ENCODE measurements at regions not wholly inside any gene's neighbourhood (a gene's known extent, or its start where the extent isn't known, plus 50 kb on each side); places are given as distances from the start of the nearest gene placed in this dataset.
A peak's percentile ranks its signal among the peaks of the same experiment; 100 is the strongest.

- intact Hi-C loops (cut with micrococcal nuclease), result no loop called here
- Mint-ChIP-seq H3K27ac (peak overlapping the region in 1 of 2 donors; percentile 49), H3K36me3 (no peaks in the 10 kb centered on the region)
These were observed 111.2 kb downstream of the LRRC70 start for GRCh38 chr5:62689599-62690368.

GRCh38 chr5:62686692-62687091 is 108.1 kb downstream of the LRRC70 start:
- Histone ChIP-seq H3K36me3 (ENCODE audit: control insufficient read depth, insufficient read depth, low read length) (no peaks in the 10 kb centered on the region), H3K4me3 (ENCODE audit: low read length) (no peak overlapping the region), H3K27me3 (ENCODE audit: control insufficient read depth, insufficient read depth, low read length) (no peaks in the 10 kb centered on the region), H3K4me1 (ENCODE audit: control insufficient read depth, insufficient read depth, low read length) (peaks cover 9% of the 10 kb centered on the region), H3K27ac (ENCODE audit: low read length) (no peak overlapping the region), H3K9me3 (ENCODE audit: control insufficient read depth, insufficient read depth, low read length) (no peaks in the 10 kb centered on the region)
- WGBS (ENCODE audit: insufficient coverage), result 90% methylated on average over 1 of the region's 1 CpG
- Mint-ChIP-seq H3K27me3 (ENCODE audit: low read depth in 2 of 2) (no peaks in the 10 kb centered on the region), H3K4me3 (no peak overlapping the region), H3K27ac (no peak overlapping the region), H3K4me1 (peaks cover 0 to 10% of the 10 kb centered on the region in 2 donors), H3K36me3 (no peaks in the 10 kb centered on the region), H3K9me3 (no peaks in the 10 kb centered on the region)
- TF ChIP-seq, protein P1, sequence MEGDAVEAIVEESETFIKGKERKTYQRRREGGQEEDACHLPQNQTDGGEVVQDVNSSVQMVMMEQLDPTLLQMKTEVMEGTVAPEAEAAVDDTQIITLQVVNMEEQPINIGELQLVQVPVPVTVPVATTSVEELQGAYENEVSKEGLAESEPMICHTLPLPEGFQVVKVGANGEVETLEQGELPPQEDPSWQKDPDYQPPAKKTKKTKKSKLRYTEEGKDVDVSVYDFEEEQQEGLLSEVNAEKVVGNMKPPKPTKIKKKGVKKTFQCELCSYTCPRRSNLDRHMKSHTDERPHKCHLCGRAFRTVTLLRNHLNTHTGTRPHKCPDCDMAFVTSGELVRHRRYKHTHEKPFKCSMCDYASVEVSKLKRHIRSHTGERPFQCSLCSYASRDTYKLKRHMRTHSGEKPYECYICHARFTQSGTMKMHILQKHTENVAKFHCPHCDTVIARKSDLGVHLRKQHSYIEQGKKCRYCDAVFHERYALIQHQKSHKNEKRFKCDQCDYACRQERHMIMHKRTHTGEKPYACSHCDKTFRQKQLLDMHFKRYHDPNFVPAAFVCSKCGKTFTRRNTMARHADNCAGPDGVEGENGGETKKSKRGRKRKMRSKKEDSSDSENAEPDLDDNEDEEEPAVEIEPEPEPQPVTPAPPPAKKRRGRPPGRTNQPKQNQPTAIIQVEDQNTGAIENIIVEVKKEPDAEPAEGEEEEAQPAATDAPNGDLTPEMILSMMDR (IDR thresholded peaks at IDR 0.05), result no peak
- intact Hi-C loops (cut with micrococcal nuclease), result no loop called here
- DNase-seq (no peak), ATAC-seq (no peak)

More at GRCh38 chr5:62689599-62690368, 111.2 kb downstream of the LRRC70 start:
- Histone ChIP-seq H3K27me3 (ENCODE audit: control insufficient read depth, insufficient read depth, low read length) (no peaks in the 10 kb centered on the region), H3K9me3 (ENCODE audit: control insufficient read depth, insufficient read depth, low read length) (no peaks in the 10 kb centered on the region), H3K4me1 (ENCODE audit: control insufficient read depth, insufficient read depth, low read length) (peaks cover 9% of the 10 kb centered on the region), H3K4me3 (ENCODE audit: low read length) (no peak overlapping the region), H3K36me3 (ENCODE audit: control insufficient read depth, insufficient read depth, low read length) (no peaks in the 10 kb centered on the region), H3K27ac (ENCODE audit: low read length) (no peak overlapping the region)
- H3K9me3 Mint-ChIP-seq, result no peaks in the 10 kb centered on the region
- no peak overlapping the region for H3K4me3 Mint-ChIP-seq
- no peak for ATAC-seq
- H3K4me1 Mint-ChIP-seq, result peaks cover 0 to 10% of the 10 kb centered on the region in 2 donors
- 66% methylated on average over 9 of the region's 9 CpGs for WGBS (ENCODE audit: insufficient coverage)
- DNase-seq, result no peak
- TF ChIP-seq, protein P1 (IDR thresholded peaks at IDR 0.05), result no peak
- H3K27me3 Mint-ChIP-seq (ENCODE audit: low read depth in 2 of 2), result no peaks in the 10 kb centered on the region

DNA sequence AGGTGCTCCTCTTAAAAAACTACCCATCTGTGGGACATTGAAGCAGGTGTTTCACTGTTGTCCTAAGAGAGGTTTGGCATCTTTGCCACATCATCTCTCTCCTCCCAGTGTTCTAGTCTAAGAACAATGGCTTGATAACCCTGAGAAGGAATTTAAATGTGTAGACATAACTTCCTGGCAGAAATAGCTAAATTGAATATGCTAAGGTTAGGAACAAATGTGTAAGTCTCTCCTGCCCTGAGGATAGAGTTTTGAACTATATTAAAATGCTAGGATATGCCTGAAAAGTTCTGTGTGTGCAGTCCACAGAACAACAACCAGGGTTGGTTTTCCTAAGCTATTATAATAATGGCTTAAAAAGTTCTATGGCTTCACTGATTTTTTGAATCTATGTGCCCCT is 106.6 kb downstream of the LRRC70 start:
- no peaks in the 10 kb centered on the region for H3K36me3 ChIP-seq (ENCODE audit: control insufficient read depth, insufficient read depth, low read length)
- no peaks in the 10 kb centered on the region for H3K27me3 Mint-ChIP-seq (ENCODE audit: low read depth in 2 of 2)
- no peak for ATAC-seq
- no peaks in the 10 kb centered on the region for H3K27me3 ChIP-seq (ENCODE audit: control insufficient read depth, insufficient read depth, low read length)
- H3K9me3 ChIP-seq (ENCODE audit: control insufficient read depth, insufficient read depth, low read length), result no peaks in the 10 kb centered on the region
- H3K4me1 Mint-ChIP-seq, result peaks cover 0 to 6% of the 10 kb centered on the region in 2 donors
- no peak overlapping the region for H3K4me3 ChIP-seq (ENCODE audit: low read length)
- TF ChIP-seq, protein P1 (IDR thresholded peaks at IDR 0.05), result no peak
- DNase-seq, result no peak
- no peaks in the 10 kb centered on the region for H3K9me3 Mint-ChIP-seq
- H3K27ac Mint-ChIP-seq, result no peak overlapping the region
- peaks cover 4% of the 10 kb centered on the region for H3K4me1 ChIP-seq (ENCODE audit: control insufficient read depth, insufficient read depth, low read length)
- no peak overlapping the region for H3K27ac ChIP-seq (ENCODE audit: low read length)
- no peak overlapping the region for H3K4me3 Mint-ChIP-seq
- intact Hi-C loops (cut with micrococcal nuclease), result no loop called here
- no peaks in the 10 kb centered on the region for H3K36me3 Mint-ChIP-seq

DNA sequence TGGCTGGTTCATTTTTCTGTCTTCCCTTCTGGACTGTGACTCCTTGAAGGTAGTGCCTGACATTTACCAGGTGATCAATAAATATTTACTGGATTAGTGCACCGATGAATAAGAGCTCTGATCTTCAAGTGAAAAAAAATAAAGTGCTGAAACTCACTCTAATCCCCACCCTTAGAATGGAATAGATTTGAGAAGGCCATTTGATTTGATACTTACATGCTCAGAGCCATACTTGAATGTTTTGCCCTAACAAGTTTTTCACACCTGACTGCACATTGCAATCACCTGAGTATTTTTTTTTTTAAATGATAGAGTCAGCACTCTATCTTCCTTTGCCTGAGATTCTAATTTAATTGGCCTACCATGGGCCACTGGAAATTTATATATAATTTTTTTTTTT is 105.7 kb downstream of the LRRC70 start:
- Histone ChIP-seq H3K9me3 (ENCODE audit: control insufficient read depth, insufficient read depth, low read length) (no peaks in the 10 kb centered on the region), H3K36me3 (ENCODE audit: control insufficient read depth, insufficient read depth, low read length) (no peaks in the 10 kb centered on the region), H3K27ac (ENCODE audit: low read length) (no peak overlapping the region), H3K4me3 (ENCODE audit: low read length) (no peak overlapping the region), H3K27me3 (ENCODE audit: control insufficient read depth, insufficient read depth, low read length) (no peaks in the 10 kb centered on the region), H3K4me1 (ENCODE audit: control insufficient read depth, insufficient read depth, low read length) (no peaks in the 10 kb centered on the region)
- intact Hi-C loops (cut with micrococcal nuclease), result no loop called here
- no peaks in the 10 kb centered on the region for H3K27me3 Mint-ChIP-seq (ENCODE audit: low read depth in 2 of 2)
- H3K36me3 Mint-ChIP-seq, result no peaks in the 10 kb centered on the region
- DNase-seq (no peak), ATAC-seq (no peak)
- no peak overlapping the region for H3K27ac Mint-ChIP-seq
- TF ChIP-seq, protein P1 (IDR thresholded peaks at IDR 0.05), result no peak
- no peaks in the 10 kb centered on the region for H3K4me1 Mint-ChIP-seq
- peaks cover 0 to 3% of the 10 kb centered on the region in 2 donors for H3K9me3 Mint-ChIP-seq
- no CpG with 5 or more reads among the region's 1 CpG for WGBS (ENCODE audit: insufficient coverage)
- no peak overlapping the region for H3K4me3 Mint-ChIP-seq
